Lower leg skin (tissue), 4 donors: ENCODE measurements at regions not wholly inside any gene's neighbourhood (a gene's known extent, or its start where the extent isn't known, plus 50 kb on each side); places are given as distances from the start of the nearest gene placed in this dataset.

Source experiments
- DNase-seq, 2 donors: peaks; one replicate each; pipeline ENCODE4 v3.0.0-alpha.2; 2019; ENCODE audit warnings: low spot score in 2 of 2
- H3K4me3 ChIP-seq: fragments of 200-600 bp; sonication (generic); 2 replicates; pipeline ENCODE4 v1.5.1; 2017; ENCODE audit warnings: mild to moderate bottlenecking, low read depth; ENCODE audit not compliant: poor library complexity, severe bottlenecking
- CTCF ChIP-seq, 3 donors: fragments of 450-650 bp; IDR thresholded peaks; one replicate each; pipeline ENCODE4 v1.5.1; 2016; ENCODE audit warnings: antibody characterized with exemption in 3 of 3, mild to moderate bottlenecking in 3 of 3, moderate library complexity in 2 of 3
- POLR2A ChIP-seq, 2 donors: fragments of 450-650 bp; IDR thresholded peaks; one replicate each; pipeline ENCODE4 v1.6.1; 2016 to 2017; ENCODE audit warnings: antibody characterized with exemption in 2 of 2, mild to moderate bottlenecking in 1 of 2, moderate library complexity in 1 of 2
- WGBS, 2 donors: methylation state at CpG; one replicate each; pipeline ENCODE4 v1.1.5; 2018; 5-methylcytosine and 5-hydroxymethylcytosine counted together
- intact Hi-C: fragments of 100-400 bp; cut with DNase I; formaldehyde crosslinking; loops from one replicate; pipeline ENCODE4 v1.15.0; 2023; ENCODE audit warnings: low total_unique reads

- intact Hi-C loops = no loop called here
- TF ChIP-seq POLR2A (IDR thresholded peaks at IDR 0.05) (no peak), CTCF (IDR thresholded peaks at IDR 0.05) (no peak)
- WGBS, 2 donors = 67 to 76% methylated on average over 27 of the region's 27 CpGs
Measured at GRCh38 chr7:92888-93672, 99.3 kb upstream of the FAM20C start.

GRCh38 chr7:94251-94801 lies 98.0 kb upstream of the FAM20C start:
- TF ChIP-seq POLR2A (IDR thresholded peaks at IDR 0.05) = no peak
- no peak for TF ChIP-seq CTCF (IDR thresholded peaks at IDR 0.05)
- no peak for DNase-seq
- WGBS, 2 donors = 90 to 94% methylated on average over 6 of the region's 6 CpGs
- intact Hi-C loops = no loop called here
- no peak overlapping the region for H3K4me3 ChIP-seq

More at GRCh38 chr7:92888-93672, 99.3 kb upstream of the FAM20C start:
- H3K4me3 ChIP-seq = no peak overlapping the region
- DNase-seq = no peak

GRCh38 chr7:95180-95862 lies 97.0 kb upstream of the FAM20C start:
- intact Hi-C loops = no loop called here
- no peak for DNase-seq
- no peak overlapping the region for H3K4me3 ChIP-seq
- WGBS, 2 donors = 82 to 88% methylated on average over 8 of the region's 8 CpGs
- TF ChIP-seq CTCF (IDR thresholded peaks at IDR 0.05) (no peak), POLR2A (IDR thresholded peaks at IDR 0.05) (no peak)

- WGBS, 2 donors = 66 to 69% methylated on average over 8 of the region's 8 CpGs
Measured at GRCh38 chr7:95863-96260, 96.5 kb upstream of the FAM20C start.

GRCh38 chr7:96861-97260 lies 95.5 kb upstream of the FAM20C start:
- WGBS, 2 donors = 80 to 82% methylated on average over 6 of the region's 6 CpGs
- no peak for TF ChIP-seq CTCF (IDR thresholded peaks at IDR 0.05)
- TF ChIP-seq POLR2A (IDR thresholded peaks at IDR 0.05) = no peak
- H3K4me3 ChIP-seq = no peak overlapping the region
- intact Hi-C loops = no loop called here
- no peak for DNase-seq

More at GRCh38 chr7:95863-96260, 96.5 kb upstream of the FAM20C start:
- TF ChIP-seq POLR2A (IDR thresholded peaks at IDR 0.05) (no peak), CTCF (IDR thresholded peaks at IDR 0.05) (no peak)
- intact Hi-C loops = no loop called here
- DNase-seq = no peak
- no peak overlapping the region for H3K4me3 ChIP-seq
